Liver (tissue), 3 donors: ENCODE measurements at regions not wholly inside any gene's neighbourhood (a gene's known extent, or its start where the extent isn't known, plus 50 kb on each side); places are given as distances from the start of the nearest gene placed in this dataset.

ENCODE experiments used
- FOXA1 ChIP-seq: IDR thresholded peaks from 2 replicates; pipeline ENCODE4 v1.6.1; 2016; ENCODE audit warnings: antibody characterized with exemption
- GABPA ChIP-seq, 2 donors: IDR thresholded peaks in 1 of 2; conservative IDR thresholded peaks in 1 of 2; 2 replicates each; pipeline ENCODE4 v1.6.1; 2016; ENCODE audit warnings: antibody characterized with exemption in 2 of 2, mild to moderate bottlenecking in 1 of 2, moderate library complexity in 1 of 2
- YY1 ChIP-seq: IDR thresholded peaks from 2 replicates; pipeline ENCODE4 v1.6.1; 2016; ENCODE audit warnings: antibody characterized with exemption, mild to moderate bottlenecking
- TF ChIP-seq, protein P1 (sequence below): IDR thresholded peaks from 2 replicates; pipeline ENCODE4 v1.6.1; 2016; ENCODE audit warnings: antibody characterized with exemption
- TF ChIP-seq, protein P2 (sequence below): fragments of 150-350 bp; IDR thresholded peaks from 2 replicates; pipeline ENCODE4 v1.5.1; 2017; ENCODE audit warnings: improper control_type of control experiment, low read depth, low read length; ENCODE audit not compliant: missing input control
- donor health status: healthy.
- donor health status: healthy.

GRCh38 chr12:87413784-87414183 is 615.4 kb downstream of the C12orf50 start:
- TF ChIP-seq, protein P1, sequence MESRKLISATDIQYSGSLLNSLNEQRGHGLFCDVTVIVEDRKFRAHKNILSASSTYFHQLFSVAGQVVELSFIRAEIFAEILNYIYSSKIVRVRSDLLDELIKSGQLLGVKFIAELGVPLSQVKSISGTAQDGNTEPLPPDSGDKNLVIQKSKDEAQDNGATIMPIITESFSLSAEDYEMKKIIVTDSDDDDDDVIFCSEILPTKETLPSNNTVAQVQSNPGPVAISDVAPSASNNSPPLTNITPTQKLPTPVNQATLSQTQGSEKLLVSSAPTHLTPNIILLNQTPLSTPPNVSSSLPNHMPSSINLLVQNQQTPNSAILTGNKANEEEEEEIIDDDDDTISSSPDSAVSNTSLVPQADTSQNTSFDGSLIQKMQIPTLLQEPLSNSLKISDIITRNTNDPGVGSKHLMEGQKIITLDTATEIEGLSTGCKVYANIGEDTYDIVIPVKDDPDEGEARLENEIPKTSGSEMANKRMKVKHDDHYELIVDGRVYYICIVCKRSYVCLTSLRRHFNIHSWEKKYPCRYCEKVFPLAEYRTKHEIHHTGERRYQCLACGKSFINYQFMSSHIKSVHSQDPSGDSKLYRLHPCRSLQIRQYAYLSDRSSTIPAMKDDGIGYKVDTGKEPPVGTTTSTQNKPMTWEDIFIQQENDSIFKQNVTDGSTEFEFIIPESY = no peak
- TF ChIP-seq, protein P2, sequence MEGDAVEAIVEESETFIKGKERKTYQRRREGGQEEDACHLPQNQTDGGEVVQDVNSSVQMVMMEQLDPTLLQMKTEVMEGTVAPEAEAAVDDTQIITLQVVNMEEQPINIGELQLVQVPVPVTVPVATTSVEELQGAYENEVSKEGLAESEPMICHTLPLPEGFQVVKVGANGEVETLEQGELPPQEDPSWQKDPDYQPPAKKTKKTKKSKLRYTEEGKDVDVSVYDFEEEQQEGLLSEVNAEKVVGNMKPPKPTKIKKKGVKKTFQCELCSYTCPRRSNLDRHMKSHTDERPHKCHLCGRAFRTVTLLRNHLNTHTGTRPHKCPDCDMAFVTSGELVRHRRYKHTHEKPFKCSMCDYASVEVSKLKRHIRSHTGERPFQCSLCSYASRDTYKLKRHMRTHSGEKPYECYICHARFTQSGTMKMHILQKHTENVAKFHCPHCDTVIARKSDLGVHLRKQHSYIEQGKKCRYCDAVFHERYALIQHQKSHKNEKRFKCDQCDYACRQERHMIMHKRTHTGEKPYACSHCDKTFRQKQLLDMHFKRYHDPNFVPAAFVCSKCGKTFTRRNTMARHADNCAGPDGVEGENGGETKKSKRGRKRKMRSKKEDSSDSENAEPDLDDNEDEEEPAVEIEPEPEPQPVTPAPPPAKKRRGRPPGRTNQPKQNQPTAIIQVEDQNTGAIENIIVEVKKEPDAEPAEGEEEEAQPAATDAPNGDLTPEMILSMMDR = no peak
- no peak for TF ChIP-seq FOXA1
- no peak for TF ChIP-seq GABPA (IDR thresholded peaks at IDR 0.05 in 1 of 2, conservative IDR thresholded peaks at IDR 0.05 in 1 of 2)
- no peak for TF ChIP-seq YY1
